ENCODE measurements at regions not wholly inside any gene's neighbourhood (a gene's known extent, or its start where the extent isn't known, plus 50 kb on each side); places are given as distances from the start of the nearest gene placed in this dataset.

- TF ChIP-seq, protein P1, sequence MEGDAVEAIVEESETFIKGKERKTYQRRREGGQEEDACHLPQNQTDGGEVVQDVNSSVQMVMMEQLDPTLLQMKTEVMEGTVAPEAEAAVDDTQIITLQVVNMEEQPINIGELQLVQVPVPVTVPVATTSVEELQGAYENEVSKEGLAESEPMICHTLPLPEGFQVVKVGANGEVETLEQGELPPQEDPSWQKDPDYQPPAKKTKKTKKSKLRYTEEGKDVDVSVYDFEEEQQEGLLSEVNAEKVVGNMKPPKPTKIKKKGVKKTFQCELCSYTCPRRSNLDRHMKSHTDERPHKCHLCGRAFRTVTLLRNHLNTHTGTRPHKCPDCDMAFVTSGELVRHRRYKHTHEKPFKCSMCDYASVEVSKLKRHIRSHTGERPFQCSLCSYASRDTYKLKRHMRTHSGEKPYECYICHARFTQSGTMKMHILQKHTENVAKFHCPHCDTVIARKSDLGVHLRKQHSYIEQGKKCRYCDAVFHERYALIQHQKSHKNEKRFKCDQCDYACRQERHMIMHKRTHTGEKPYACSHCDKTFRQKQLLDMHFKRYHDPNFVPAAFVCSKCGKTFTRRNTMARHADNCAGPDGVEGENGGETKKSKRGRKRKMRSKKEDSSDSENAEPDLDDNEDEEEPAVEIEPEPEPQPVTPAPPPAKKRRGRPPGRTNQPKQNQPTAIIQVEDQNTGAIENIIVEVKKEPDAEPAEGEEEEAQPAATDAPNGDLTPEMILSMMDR (IDR thresholded peaks at IDR 0.05), result no peak
- no peak for TF ChIP-seq POLR2A (IDR thresholded peaks at IDR 0.05)
- TF ChIP-seq POLR2AphosphoS5 (IDR thresholded peaks at IDR 0.05), result no peak
These were observed 192.2 kb downstream of the PLPP3 start for GRCh38 chr1:56387071-56387740.

All from prostate gland (tissue), 2 donors.